ENCODE measurements at regions not wholly inside any gene's neighbourhood (a gene's known extent, or its start where the extent isn't known, plus 50 kb on each side); places are given as distances from the start of the nearest gene placed in this dataset.

- no peak overlapping the region for H2AFZ ChIP-seq (ENCODE audit: low read depth, low read length, severe bottlenecking)
- H3K9ac ChIP-seq (ENCODE audit: low read length): no peak overlapping the region
- no peaks in the 10 kb centered on the region for H3F3A ChIP-seq (ENCODE audit: insufficient read depth)
- no peaks in the 10 kb centered on the region for H3K27me3 ChIP-seq (ENCODE audit: low read length)
- H3K27ac ChIP-seq (ENCODE audit: low read depth, low read length): no peak overlapping the region
- no peaks in the 10 kb centered on the region for H3K9me2 ChIP-seq (replicated peaks; ENCODE audit: insufficient read depth, low read length)
- H3K9me3 ChIP-seq (ENCODE audit: insufficient read depth, low read length): no peaks in the 10 kb centered on the region
- no peak overlapping the region for H3K4me2 ChIP-seq (ENCODE audit: low read depth, low read length, poor library complexity, severe bottlenecking)
- TF ChIP-seq EZH2phosphoT487 (conservative IDR thresholded peaks at IDR 0.05; ENCODE audit: low read length) (no peak), CTCF (IDR thresholded peaks at IDR 0.05; ENCODE audit: insufficient read depth, low read length, poor library complexity, severe bottlenecking) (no peak)
- H3K36me3 ChIP-seq (ENCODE audit: low read length): no peaks in the 10 kb centered on the region
- H3K4me3 ChIP-seq (ENCODE audit: insufficient read depth, low read length, poor library complexity, severe bottlenecking): no peak overlapping the region
- H3K79me2 ChIP-seq (ENCODE audit: insufficient read depth, low read length): no peaks in the 10 kb centered on the region
- no peaks in the 10 kb centered on the region for H4K20me1 ChIP-seq (ENCODE audit: low read depth, low read length)
Observed at GRCh38 chr15:38878026-38878425, 313.4 kb upstream of the RASGRP1 start.

DNA sequence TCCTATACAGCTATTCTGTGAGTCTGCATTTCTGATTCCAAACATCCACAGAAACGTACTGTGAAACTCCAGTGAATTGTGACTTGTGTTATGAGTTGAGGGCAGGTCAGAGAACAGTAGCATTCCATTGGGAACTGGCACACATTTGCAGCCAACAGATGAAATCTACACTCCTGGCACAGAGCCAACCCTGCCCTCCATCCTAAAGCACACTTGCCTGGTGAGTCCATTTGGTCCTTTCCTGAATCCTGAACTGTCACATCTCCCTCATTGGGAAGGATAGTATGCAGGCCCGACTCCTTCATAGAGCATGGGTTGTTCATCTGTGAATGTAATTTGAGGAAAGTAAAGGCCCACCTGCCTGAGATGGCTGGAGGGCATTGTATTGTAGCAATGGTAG lies 314.3 kb upstream of the RASGRP1 start:
- Histone ChIP-seq H4K20me1 (ENCODE audit: low read depth, low read length) (no peaks in the 10 kb centered on the region), H3K27ac (ENCODE audit: low read depth, low read length) (no peak overlapping the region), H3K27me3 (ENCODE audit: low read length) (no peaks in the 10 kb centered on the region), H3K36me3 (ENCODE audit: low read length) (no peaks in the 10 kb centered on the region), H3K79me2 (ENCODE audit: insufficient read depth, low read length) (no peaks in the 10 kb centered on the region), H3K4me3 (ENCODE audit: insufficient read depth, low read length, poor library complexity, severe bottlenecking) (no peak overlapping the region), H3F3A (ENCODE audit: insufficient read depth) (no peaks in the 10 kb centered on the region), H3K9me2 (replicated peaks; ENCODE audit: insufficient read depth, low read length) (no peaks in the 10 kb centered on the region), H3K4me2 (ENCODE audit: low read depth, low read length, poor library complexity, severe bottlenecking) (no peak overlapping the region), H3K9ac (ENCODE audit: low read length) (no peak overlapping the region), H3K9me3 (ENCODE audit: insufficient read depth, low read length) (no peaks in the 10 kb centered on the region), H2AFZ (ENCODE audit: low read depth, low read length, severe bottlenecking) (no peak overlapping the region)
- TF ChIP-seq EZH2phosphoT487 (conservative IDR thresholded peaks at IDR 0.05; ENCODE audit: low read length): no peak
- no peak for TF ChIP-seq CTCF (IDR thresholded peaks at IDR 0.05; ENCODE audit: insufficient read depth, low read length, poor library complexity, severe bottlenecking)

GRCh38 chr15:38879909-38880471 lies 315.4 kb upstream of the RASGRP1 start:
- Histone ChIP-seq H3F3A (ENCODE audit: insufficient read depth) (no peaks in the 10 kb centered on the region), H3K79me2 (ENCODE audit: insufficient read depth, low read length) (no peaks in the 10 kb centered on the region), H3K4me2 (ENCODE audit: low read depth, low read length, poor library complexity, severe bottlenecking) (no peak overlapping the region), H3K27ac (ENCODE audit: low read depth, low read length) (no peak overlapping the region), H4K20me1 (ENCODE audit: low read depth, low read length) (no peaks in the 10 kb centered on the region), H3K9me3 (ENCODE audit: insufficient read depth, low read length) (no peaks in the 10 kb centered on the region), H3K9ac (ENCODE audit: low read length) (no peak overlapping the region), H3K9me2 (replicated peaks; ENCODE audit: insufficient read depth, low read length) (no peaks in the 10 kb centered on the region), H3K4me3 (ENCODE audit: insufficient read depth, low read length, poor library complexity, severe bottlenecking) (no peak overlapping the region), H3K36me3 (ENCODE audit: low read length) (no peaks in the 10 kb centered on the region), H3K27me3 (ENCODE audit: low read length) (no peaks in the 10 kb centered on the region), H2AFZ (ENCODE audit: low read depth, low read length, severe bottlenecking) (no peak overlapping the region)
- no peak for TF ChIP-seq EZH2phosphoT487 (conservative IDR thresholded peaks at IDR 0.05; ENCODE audit: low read length)
- TF ChIP-seq CTCF (IDR thresholded peaks at IDR 0.05; ENCODE audit: insufficient read depth, low read length, poor library complexity, severe bottlenecking): no peak

Measured in SU-DHL-6 (cell line).